Neural cell (in vitro differentiated cells): ENCODE measurements at regions not wholly inside any gene's neighbourhood (a gene's known extent, or its start where the extent isn't known, plus 50 kb on each side); places are given as distances from the start of the nearest gene placed in this dataset.

Experiments
- CTCF ChIP-seq: fragments of 450-650 bp; IDR thresholded peaks from 2 replicates; pipeline ENCODE4 v1.5.1; 2014; ENCODE audit warnings: antibody characterized with exemption, mild to moderate bottlenecking, moderate library complexity; ENCODE audit not compliant: poor library complexity, severe bottlenecking
- EP300 ChIP-seq: fragments of 450-650 bp; conservative IDR thresholded peaks from 2 replicates; pipeline ENCODE4 v1.6.1; 2014; ENCODE audit warnings: antibody characterized with exemption, mild to moderate bottlenecking, moderate library complexity; ENCODE audit not compliant: poor library complexity, severe bottlenecking
- EZH2 ChIP-seq: fragments of 200-600, 300-800 bp; shearing (Covaris generic), sonication (generic); IDR thresholded peaks from 2 replicates; pipeline ENCODE4 v1.6.1; 2014; ENCODE audit warnings: antibody characterized with exemption, low read length, borderline replicate concordance, mild to moderate bottlenecking; ENCODE audit not compliant: insufficient read depth, poor library complexity, severe bottlenecking
- MXI1 ChIP-seq: fragments of 450-650 bp; conservative IDR thresholded peaks from 2 replicates; pipeline ENCODE4 v1.6.1; 2014; ENCODE audit warnings: antibody characterized with exemption, mild to moderate bottlenecking; ENCODE audit not compliant: poor library complexity, severe bottlenecking
- POLR2AphosphoS5 ChIP-seq: IDR thresholded peaks from 2 replicates; pipeline ENCODE4 v1.6.1; 2012
- RAD21 ChIP-seq: fragments of 450-650 bp; conservative IDR thresholded peaks from 2 replicates; pipeline ENCODE4 v1.6.1; 2014; ENCODE audit warnings: antibody characterized with exemption, mild to moderate bottlenecking, moderate library complexity
- SMC3 ChIP-seq: fragments of 450-650 bp; conservative IDR thresholded peaks from 2 replicates; pipeline ENCODE4 v1.6.1; 2014; ENCODE audit warnings: antibody characterized with exemption, mild to moderate bottlenecking, moderate library complexity; ENCODE audit not compliant: poor library complexity
- TAF1 ChIP-seq: IDR thresholded peaks from 2 replicates; pipeline ENCODE4 v1.6.1; 2012; ENCODE audit warnings: low read depth
- TF ChIP-seq, protein P1 (sequence below): IDR thresholded peaks from 2 replicates; pipeline ENCODE4 v1.6.1; 2012; ENCODE audit warnings: borderline replicate concordance

GRCh38 chr5:67303356-67303755, 106.8 kb upstream of the CD180 start:
- TF ChIP-seq EP300 = no peak
- no peak for TF ChIP-seq CTCF
- no peak for TF ChIP-seq TAF1
- no peak for TF ChIP-seq POLR2AphosphoS5
- TF ChIP-seq MXI1 = no peak
- no peak for TF ChIP-seq RAD21
- TF ChIP-seq, protein P1, sequence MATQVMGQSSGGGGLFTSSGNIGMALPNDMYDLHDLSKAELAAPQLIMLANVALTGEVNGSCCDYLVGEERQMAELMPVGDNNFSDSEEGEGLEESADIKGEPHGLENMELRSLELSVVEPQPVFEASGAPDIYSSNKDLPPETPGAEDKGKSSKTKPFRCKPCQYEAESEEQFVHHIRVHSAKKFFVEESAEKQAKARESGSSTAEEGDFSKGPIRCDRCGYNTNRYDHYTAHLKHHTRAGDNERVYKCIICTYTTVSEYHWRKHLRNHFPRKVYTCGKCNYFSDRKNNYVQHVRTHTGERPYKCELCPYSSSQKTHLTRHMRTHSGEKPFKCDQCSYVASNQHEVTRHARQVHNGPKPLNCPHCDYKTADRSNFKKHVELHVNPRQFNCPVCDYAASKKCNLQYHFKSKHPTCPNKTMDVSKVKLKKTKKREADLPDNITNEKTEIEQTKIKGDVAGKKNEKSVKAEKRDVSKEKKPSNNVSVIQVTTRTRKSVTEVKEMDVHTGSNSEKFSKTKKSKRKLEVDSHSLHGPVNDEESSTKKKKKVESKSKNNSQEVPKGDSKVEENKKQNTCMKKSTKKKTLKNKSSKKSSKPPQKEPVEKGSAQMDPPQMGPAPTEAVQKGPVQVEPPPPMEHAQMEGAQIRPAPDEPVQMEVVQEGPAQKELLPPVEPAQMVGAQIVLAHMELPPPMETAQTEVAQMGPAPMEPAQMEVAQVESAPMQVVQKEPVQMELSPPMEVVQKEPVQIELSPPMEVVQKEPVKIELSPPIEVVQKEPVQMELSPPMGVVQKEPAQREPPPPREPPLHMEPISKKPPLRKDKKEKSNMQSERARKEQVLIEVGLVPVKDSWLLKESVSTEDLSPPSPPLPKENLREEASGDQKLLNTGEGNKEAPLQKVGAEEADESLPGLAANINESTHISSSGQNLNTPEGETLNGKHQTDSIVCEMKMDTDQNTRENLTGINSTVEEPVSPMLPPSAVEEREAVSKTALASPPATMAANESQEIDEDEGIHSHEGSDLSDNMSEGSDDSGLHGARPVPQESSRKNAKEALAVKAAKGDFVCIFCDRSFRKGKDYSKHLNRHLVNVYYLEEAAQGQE = no peak
- no peak for TF ChIP-seq EZH2
- TF ChIP-seq SMC3 = no peak
